IMR-90 (cell line): ENCODE measurements at regions not wholly inside any gene's neighbourhood (a gene's known extent, or its start where the extent isn't known, plus 50 kb on each side); places are given as distances from the start of the nearest gene placed in this dataset.

Experiments used
- ATAC-seq: fragments of 200-7000 bp; cut with Tn5 transposase; 2 replicates; pipeline ENCODE4 v1.9.1; 2020; ENCODE audit warnings: low read depth, mild to moderate bottlenecking, moderate library complexity
- BruUV-seq: library from RNA; stranded (reverse); fragments of 400-500 nt; replicated peaks from 2 replicates; lab custom pipeline; 2021; lab: Mats Ljungman, UMichigan
- CTCF ChIA-PET: fragments of 300-600 bp; formaldehyde crosslinking; extraction: SDS; loops from one replicate; lab custom pipeline; 2021; ENCODE audit warnings: antibody characterized with exemption; lab: Yijun Ruan, JAX
- POLR2A ChIA-PET: fragments of 300-600 bp; sonication (Branson Sonifier 250); formaldehyde crosslinking; loops from one replicate; lab custom pipeline; 2022; ENCODE audit warnings: antibody characterized with exemption; ENCODE audit not compliant: unreplicated experiment; lab: Charles Lee
- DNase-seq: peaks from one replicate; pipeline ENCODE4 v3.0.0; 2013
- H2AFZ ChIP-seq: replicated peaks from 2 replicates; pipeline ENCODE3; 2013; ENCODE audit warnings: low read length, mild to moderate bottlenecking; ENCODE audit not compliant: poor library complexity
- H2AK5ac ChIP-seq: 2 replicates; pipeline ENCODE4 v1.6.1; 2013; ENCODE audit warnings: low read depth, low read length, inconsistent platforms
- H2AK9ac ChIP-seq: replicated peaks from 2 replicates; pipeline ENCODE3; 2013; ENCODE audit warnings: mild to moderate bottlenecking, low read depth, low read length, moderate library complexity; ENCODE audit not compliant: poor library complexity
- H2BK120ac ChIP-seq: 2 replicates; pipeline ENCODE4 v1.6.1; 2013; ENCODE audit warnings: low read depth, low read length, inconsistent platforms
- H2BK15ac ChIP-seq: 3 replicates; pipeline ENCODE4 v1.6.1; 2013; ENCODE audit warnings: low read depth, low read length, inconsistent platforms
- H2BK20ac ChIP-seq: 2 replicates; pipeline ENCODE4 v1.6.1; 2013; ENCODE audit warnings: low read depth, mild to moderate bottlenecking, inconsistent platforms, low read length, moderate library complexity
- H2BK5ac ChIP-seq: 2 replicates; pipeline ENCODE4 v1.6.1; 2013; ENCODE audit warnings: mild to moderate bottlenecking, low read depth, low read length, inconsistent platforms; ENCODE audit not compliant: poor library complexity, severe bottlenecking
- H3K14ac ChIP-seq: replicated peaks from 2 replicates; pipeline ENCODE4 v1.6.1; 2013; ENCODE audit warnings: low read depth, low read length, inconsistent platforms
- H3K18ac ChIP-seq: 2 replicates; pipeline ENCODE4 v1.6.1; 2013; ENCODE audit warnings: low read depth, low read length, control low read depth
- H3K23ac ChIP-seq: 2 replicates; pipeline ENCODE4 v1.6.1; 2013; ENCODE audit warnings: low read depth, low read length, inconsistent platforms
- H3K27ac ChIP-seq: 2 replicates; pipeline ENCODE4 v1.5.1; 2013; ENCODE audit warnings: mild to moderate bottlenecking, control low read depth, low read length; ENCODE audit not compliant: insufficient read depth
- H3K27me3 ChIP-seq: 2 replicates; pipeline ENCODE4 v1.6.1; 2013; ENCODE audit warnings: low read length; ENCODE audit not compliant: control insufficient read depth, insufficient read depth
- H3K36me3 ChIP-seq: 2 replicates; pipeline ENCODE4 v1.6.1; 2013; ENCODE audit warnings: low read length, mixed read lengths; ENCODE audit not compliant: control insufficient read depth, insufficient read depth
- H3K4ac ChIP-seq: 2 replicates; pipeline ENCODE4 v1.6.1; 2013; ENCODE audit warnings: low read depth, low read length, inconsistent platforms
- H3K4me1 ChIP-seq: 2 replicates; pipeline ENCODE4 v1.6.1; 2013; ENCODE audit warnings: low read length, mixed read lengths; ENCODE audit not compliant: control insufficient read depth, insufficient read depth
- H3K4me2 ChIP-seq: 2 replicates; pipeline ENCODE4 v1.6.1; 2013; ENCODE audit warnings: low read depth, mild to moderate bottlenecking, control low read depth, low read length, moderate library complexity
- H3K4me3 ChIP-seq: 2 replicates; pipeline ENCODE4 v1.5.1; 2013; ENCODE audit warnings: low read depth, mild to moderate bottlenecking, control low read depth, low read length, moderate library complexity; ENCODE audit not compliant: insufficient read depth
- H3K56ac ChIP-seq: 2 replicates; pipeline ENCODE4 v1.6.1; 2013; ENCODE audit warnings: low read length, inconsistent platforms; ENCODE audit not compliant: insufficient read depth; ENCODE audit errors: extremely low read depth
- H3K79me1 ChIP-seq, 2 experiments: 2 replicates each; pipeline ENCODE4 v1.6.1; 2013; ENCODE audit warnings: low read length in 2 of 2, inconsistent platforms in 1 of 2, low read depth in 1 of 2
- H3K9ac ChIP-seq: 2 replicates; pipeline ENCODE4 v1.6.1; 2013; ENCODE audit warnings: low read depth, low read length, control low read depth
- H3K9me1 ChIP-seq: 2 replicates; pipeline ENCODE4 v1.6.1; 2013; ENCODE audit warnings: low read length, inconsistent platforms; ENCODE audit not compliant: insufficient read depth
- H3K9me3 ChIP-seq: 2 replicates; pipeline ENCODE4 v1.6.1; 2013; ENCODE audit warnings: low read length; ENCODE audit not compliant: control insufficient read depth, insufficient read depth
- H4K20me1 ChIP-seq: 2 replicates; pipeline ENCODE4 v1.6.1; 2013; ENCODE audit warnings: low read length, inconsistent platforms; ENCODE audit not compliant: insufficient read depth
- H4K5ac ChIP-seq: 2 replicates; pipeline ENCODE4 v1.6.1; 2013; ENCODE audit warnings: mild to moderate bottlenecking, low read depth, low read length, control low read depth
- H4K8ac ChIP-seq, 2 experiments: 2 replicates each; pipeline ENCODE4 v1.6.1; 2013; ENCODE audit warnings: low read depth in 2 of 2, low read length in 2 of 2, control low read depth in 1 of 2, inconsistent platforms in 1 of 2
- H4K91ac ChIP-seq: 2 replicates; pipeline ENCODE4 v1.6.1; 2013; ENCODE audit warnings: low read depth, low read length, inconsistent platforms; ENCODE audit not compliant: insufficient read depth
- BHLHE40 ChIP-seq: fragments of 150-350 bp; IDR thresholded peaks from 2 replicates; pipeline ENCODE4 v1.6.1; 2016; ENCODE audit warnings: mild to moderate bottlenecking, low read depth, low read length
- FOS ChIP-seq: fragments of 150-350 bp; IDR thresholded peaks from 2 replicates; pipeline ENCODE4 v1.6.1; 2016; ENCODE audit warnings: low read depth, low read length
- USF2 ChIP-seq: fragments of 150-350 bp; IDR thresholded peaks from 2 replicates; pipeline ENCODE4 v1.6.1; 2017; ENCODE audit warnings: mild to moderate bottlenecking, antibody characterized with exemption, low read length, low read depth
- WGBS, 2 experiments: methylation state at CpG; one replicate each; pipeline versions ENCODE4 v1.1.5 to v1.1.7; 2013; ENCODE audit warnings: missing lambda C conversion rate in 2 of 2; ENCODE audit not compliant: insufficient read length in 1 of 2; ENCODE audit errors: extremely low coverage in 2 of 2; 5-methylcytosine and 5-hydroxymethylcytosine counted together
- dilution Hi-C: fragments of 300-500 bp; cut with HindIII; formaldehyde crosslinking; loops from one replicate; pipeline ENCODE4 v1.14.3; 2018; ENCODE audit warnings: low sequenced_read_pairs; ENCODE audit not compliant: unreplicated experiment
- in situ Hi-C: fragments of 300-500 bp; cut with MboI; formaldehyde crosslinking; loops from 3 replicates; pipeline ENCODE4 v1.14.3; 2019; ENCODE audit warnings: low sequenced_read_pairs, inconsistent platforms, mixed read lengths
- intact Hi-C: fragments of 100-400 bp; cut with micrococcal nuclease; formaldehyde crosslinking; loops from 2 replicates; pipeline ENCODE4 v1.10.0; 2022

DNA sequence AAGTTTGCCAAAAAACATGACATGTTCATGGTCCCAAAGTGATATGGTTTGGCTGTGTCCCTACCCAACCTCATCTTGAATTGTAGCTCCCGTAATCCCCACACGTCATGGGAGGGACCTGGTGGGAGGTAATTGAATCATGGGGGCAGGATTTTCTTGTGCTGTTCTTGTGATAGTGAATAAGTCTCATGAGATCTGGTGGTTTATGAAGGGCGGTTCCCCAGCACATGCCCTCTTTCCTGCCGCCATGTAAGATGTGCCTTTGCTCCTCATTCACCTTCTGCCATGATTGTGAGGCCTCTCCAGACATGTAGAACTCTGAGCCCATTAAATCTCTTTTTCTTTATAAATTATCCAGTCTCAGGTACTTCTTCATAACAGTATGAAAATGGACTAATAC is 322.1 kb downstream of the MED10 start:
- H2BK20ac ChIP-seq, result no peak overlapping the region
- H2BK5ac ChIP-seq, result no peak overlapping the region
- H2AK9ac ChIP-seq, result no peak overlapping the region
- H2BK15ac ChIP-seq, result no peak overlapping the region
- no peaks in the 10 kb centered on the region for H3K4me1 ChIP-seq
- H3K18ac ChIP-seq, result no peak overlapping the region
- no peaks in the 10 kb centered on the region for H3K9me1 ChIP-seq
- H2AFZ ChIP-seq, result no peak overlapping the region
- no peak overlapping the region for H4K5ac ChIP-seq
- no peak overlapping the region for H2BK120ac ChIP-seq
- in situ Hi-C loops (no loop called here), dilution Hi-C loops (no loop called here), intact Hi-C loops (no loop called here)
- no CpG with 5 or more reads among the region's 4 CpGs for WGBS, 2 experiments
- H4K91ac ChIP-seq, result no peak overlapping the region
- no peak overlapping the region for H3K4me3 ChIP-seq
- BruUV-seq, result no TSS peak
- no peak overlapping the region for H3K9ac ChIP-seq
- no peak overlapping the region for H3K4ac ChIP-seq
- ATAC-seq (no peak), DNase-seq (no peak)
- no peak overlapping the region for H2AK5ac ChIP-seq
- no peak overlapping the region for H4K8ac ChIP-seq
- H3K56ac ChIP-seq, result no peak overlapping the region
- no peak overlapping the region for H3K4me2 ChIP-seq
- H3K36me3 ChIP-seq, result no peaks in the 10 kb centered on the region
- ChIA-PET CTCF (no interaction called here), POLR2A (no interaction called here)
- no peaks in the 10 kb centered on the region for H3K79me1 ChIP-seq
- no peak overlapping the region for H3K14ac ChIP-seq
- H3K23ac ChIP-seq, result no peak overlapping the region
- peaks cover 22% of the 10 kb centered on the region for H3K9me3 ChIP-seq
- TF ChIP-seq BHLHE40 (no peak), FOS (no peak), USF2 (no peak)
- H3K27me3 ChIP-seq, result no peaks in the 10 kb centered on the region
- H3K27ac ChIP-seq, result no peak overlapping the region
- H4K20me1 ChIP-seq, result no peaks in the 10 kb centered on the region
